Kidney (tissue), 13 donors: ENCODE measurements at regions not wholly inside any gene's neighbourhood (a gene's known extent, or its start where the extent isn't known, plus 50 kb on each side); places are given as distances from the start of the nearest gene placed in this dataset.

Experiments
- DNase-seq, 5 donors: peaks; one replicate each; pipeline ENCODE4 v3.0.0-alpha.2; 2013 to 2020
- FAIRE-seq: peaks from 2 replicates; lab custom pipeline; 2012; peaks lifted over from hg19 to GRCh38; lab: Jason Lieb, UNC
- H3K27ac ChIP-seq, 2 donors: one replicate each; pipeline ENCODE4 v1.7.0; 2013; ENCODE audit warnings: low read depth in 2 of 2, low read length in 2 of 2, inconsistent platforms in 1 of 2
- H3K27me3 ChIP-seq: one replicate; pipeline ENCODE4 v1.7.1; 2013; ENCODE audit warnings: low read length, inconsistent platforms; ENCODE audit not compliant: control insufficient read depth, insufficient read depth
- H3K36me3 ChIP-seq, 3 donors: one replicate each; pipeline versions ENCODE4 v1.7.0 to v1.7.1; 2013; ENCODE audit warnings: low read length in 3 of 3, control low read depth in 1 of 3, inconsistent platforms in 1 of 3; ENCODE audit not compliant: insufficient read depth in 3 of 3, control insufficient read depth in 2 of 3
- H3K4me1 ChIP-seq, 3 donors: one replicate each; pipeline versions ENCODE4 v1.7.0 to v1.7.1; 2013; ENCODE audit warnings: low read length in 3 of 3, inconsistent platforms in 1 of 3, low read depth in 1 of 3; ENCODE audit not compliant: control insufficient read depth in 2 of 3, insufficient read depth in 2 of 3
- H3K4me3 ChIP-seq, 3 donors: one replicate each; pipeline versions ENCODE4 v1.7.0 to v1.8.1; 2013; ENCODE audit warnings: low read length in 3 of 3, control low read depth in 1 of 3, inconsistent platforms in 1 of 3
- H3K9ac ChIP-seq, 3 donors: one replicate each; pipeline versions ENCODE4 v1.7.0 to v1.7.1; 2013; ENCODE audit warnings: low read length in 3 of 3, control low read depth in 1 of 3, inconsistent platforms in 1 of 3
- H3K9me3 ChIP-seq, 3 donors: one replicate each; pipeline versions ENCODE4 v1.7.0 to v1.7.1; 2013; ENCODE audit warnings: low read length in 3 of 3, control low read depth in 1 of 3, inconsistent platforms in 1 of 3; ENCODE audit not compliant: control insufficient read depth in 2 of 3, insufficient read depth in 1 of 3
- intact Hi-C: fragments of 100-400 bp; cut with DNase I; formaldehyde crosslinking; loops from one replicate; pipeline ENCODE4 v1.11.1; 2022
- TF ChIP-seq, protein P1 (sequence below): IDR thresholded peaks from 3 replicates; pipeline ENCODE4 v1.5.1; 2012; ENCODE audit warnings: mild to moderate bottlenecking, moderate library complexity, borderline replicate concordance; ENCODE audit not compliant: insufficient read depth; ENCODE audit errors: extremely low read depth
- donor health status: control.
- donor health status: control.
- donor health status: control.
- donor health status: control.
- donor health status: control.
- donor health status: DM: yes; HTN: yes; CAD: no.
- donor health status: Normal renal cell carcinoma (clear cell type).

DNA sequence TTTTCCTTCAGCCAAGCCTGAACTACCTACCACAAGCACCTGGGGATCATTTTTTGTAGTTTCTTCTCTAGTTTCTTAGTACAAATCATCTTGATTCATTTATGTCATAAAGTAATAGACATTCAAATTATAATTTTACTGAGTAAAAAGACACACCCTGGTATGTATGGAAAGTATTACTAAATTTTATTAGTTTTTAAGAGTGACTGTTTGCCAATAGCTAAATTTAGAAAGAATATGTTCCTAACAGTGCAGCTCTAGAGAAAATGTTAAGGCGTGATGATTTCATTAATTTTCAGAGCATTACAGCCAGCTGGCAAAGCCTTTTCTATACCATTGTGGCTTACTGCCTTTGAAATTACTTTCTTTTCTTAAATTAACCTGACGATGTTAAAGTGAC, 612.0 kb upstream of the KCNMB2 start:
- FAIRE-seq (no peak), DNase-seq (no peak)
- intact Hi-C loops, result no loop called here
- Histone ChIP-seq H3K4me1 (no peaks in the 10 kb centered on the region), H3K9ac (no peak overlapping the region), H3K27ac (no peak overlapping the region), H3K9me3 (no peaks in the 10 kb centered on the region), H3K4me3 (no peak overlapping the region), H3K36me3 (no peaks in the 10 kb centered on the region), H3K27me3 (no peaks in the 10 kb centered on the region)
- TF ChIP-seq, protein P1, sequence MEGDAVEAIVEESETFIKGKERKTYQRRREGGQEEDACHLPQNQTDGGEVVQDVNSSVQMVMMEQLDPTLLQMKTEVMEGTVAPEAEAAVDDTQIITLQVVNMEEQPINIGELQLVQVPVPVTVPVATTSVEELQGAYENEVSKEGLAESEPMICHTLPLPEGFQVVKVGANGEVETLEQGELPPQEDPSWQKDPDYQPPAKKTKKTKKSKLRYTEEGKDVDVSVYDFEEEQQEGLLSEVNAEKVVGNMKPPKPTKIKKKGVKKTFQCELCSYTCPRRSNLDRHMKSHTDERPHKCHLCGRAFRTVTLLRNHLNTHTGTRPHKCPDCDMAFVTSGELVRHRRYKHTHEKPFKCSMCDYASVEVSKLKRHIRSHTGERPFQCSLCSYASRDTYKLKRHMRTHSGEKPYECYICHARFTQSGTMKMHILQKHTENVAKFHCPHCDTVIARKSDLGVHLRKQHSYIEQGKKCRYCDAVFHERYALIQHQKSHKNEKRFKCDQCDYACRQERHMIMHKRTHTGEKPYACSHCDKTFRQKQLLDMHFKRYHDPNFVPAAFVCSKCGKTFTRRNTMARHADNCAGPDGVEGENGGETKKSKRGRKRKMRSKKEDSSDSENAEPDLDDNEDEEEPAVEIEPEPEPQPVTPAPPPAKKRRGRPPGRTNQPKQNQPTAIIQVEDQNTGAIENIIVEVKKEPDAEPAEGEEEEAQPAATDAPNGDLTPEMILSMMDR, result no peak

DNA sequence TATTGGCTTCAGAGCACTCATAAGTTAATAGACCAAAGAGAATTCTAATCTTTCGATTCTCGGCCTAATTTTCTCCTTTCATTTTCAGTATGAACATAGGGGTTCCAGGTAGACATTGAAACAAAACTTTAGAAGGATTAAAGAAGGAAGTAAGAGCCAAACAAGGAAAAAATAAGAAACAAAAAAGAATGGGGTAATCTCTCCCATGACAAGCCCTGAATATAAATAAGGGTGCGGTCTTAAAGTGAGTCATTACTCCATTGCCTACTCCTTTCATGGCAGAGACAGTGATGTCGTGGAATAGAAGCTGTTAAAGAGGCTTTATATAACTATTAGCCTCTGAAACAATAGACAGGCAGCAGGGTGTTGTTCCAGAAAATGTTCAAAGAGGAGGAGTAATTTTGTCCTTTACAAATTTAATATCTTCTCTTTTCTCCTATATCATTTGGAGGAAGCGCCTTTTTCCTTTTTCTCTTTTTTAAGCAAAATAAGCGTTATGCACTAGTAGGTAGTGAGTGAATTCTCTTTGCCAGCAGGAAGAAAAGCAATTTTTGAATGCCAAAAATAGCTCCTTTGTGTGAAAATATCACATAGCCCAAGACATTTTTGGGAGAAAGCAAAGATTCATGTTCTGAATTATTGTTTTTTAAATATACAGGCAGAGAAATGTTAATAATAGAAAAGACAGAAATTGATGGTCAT, 607.9 kb upstream of the KCNMB2 start:
- no peak for FAIRE-seq
- intact Hi-C loops, result no loop called here
- Histone ChIP-seq H3K27ac (no peak overlapping the region), H3K9me3 (no peaks in the 10 kb centered on the region), H3K27me3 (no peaks in the 10 kb centered on the region), H3K4me3 (no peak overlapping the region), H3K36me3 (no peaks in the 10 kb centered on the region), H3K4me1 (no peaks in the 10 kb centered on the region), H3K9ac (no peak overlapping the region)
- TF ChIP-seq, protein P1, result no peak
- DNase-seq, result no peak

DNA sequence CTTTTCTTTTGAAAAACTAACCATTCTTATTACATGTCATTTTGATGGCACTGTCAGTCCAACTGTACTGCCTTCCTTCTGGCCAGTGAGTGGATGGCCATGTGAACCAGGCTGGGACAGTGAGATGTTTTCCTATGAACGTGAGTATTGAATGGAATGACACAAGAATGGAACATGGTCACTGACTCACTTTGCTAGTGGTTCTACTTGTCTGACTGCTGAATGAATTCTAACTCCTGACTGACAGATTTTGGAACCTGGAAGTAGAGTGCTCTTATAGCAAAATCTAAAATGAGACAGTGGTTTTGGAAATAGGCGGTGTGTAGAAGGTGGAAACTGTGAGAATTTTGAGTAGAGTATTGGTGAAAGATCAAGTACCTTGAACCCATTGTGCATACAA, 606.9 kb upstream of the KCNMB2 start:
- TF ChIP-seq, protein P1, result no peak
- Histone ChIP-seq H3K4me1 (peaks cover 0 to 7% (median 0%) of the 10 kb centered on the region in 3 donors), H3K36me3 (no peaks in the 10 kb centered on the region), H3K27ac (no peak overlapping the region), H3K9ac (no peak overlapping the region), H3K4me3 (no peak overlapping the region), H3K9me3 (no peaks in the 10 kb centered on the region), H3K27me3 (no peaks in the 10 kb centered on the region)
- intact Hi-C loops, result no loop called here
- DNase-seq (no peak), FAIRE-seq (no peak)

DNA sequence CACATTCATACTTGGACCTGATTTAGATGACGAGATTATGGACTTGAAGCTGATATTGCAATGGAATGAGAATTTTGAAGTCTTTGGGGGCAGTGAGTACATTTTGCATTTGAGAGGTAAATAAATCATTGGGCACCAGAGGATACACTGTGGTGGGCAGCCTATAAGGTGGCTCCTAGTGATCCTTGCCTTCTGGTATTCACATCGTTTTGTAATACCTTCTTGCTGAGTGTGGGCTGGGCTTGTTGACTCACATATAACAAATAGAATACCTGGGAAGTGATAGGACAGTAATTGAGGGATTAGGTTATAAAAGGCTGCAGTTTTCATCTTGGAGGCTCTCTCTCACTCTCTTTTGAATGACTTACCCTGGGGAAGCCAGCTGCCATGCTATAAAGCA, 605.5 kb upstream of the KCNMB2 start:
- no peak overlapping the region for H3K27ac ChIP-seq
- H3K9ac ChIP-seq, result no peak overlapping the region
- no peak for FAIRE-seq
- no peak for DNase-seq
- H3K4me3 ChIP-seq, result no peak overlapping the region
- no peaks in the 10 kb centered on the region for H3K27me3 ChIP-seq
- intact Hi-C loops, result no loop called here
- TF ChIP-seq, protein P1, result no peak
- no peaks in the 10 kb centered on the region for H3K9me3 ChIP-seq
- no peaks in the 10 kb centered on the region for H3K36me3 ChIP-seq
- H3K4me1 ChIP-seq, result peaks cover 0 to 9% (median 0%) of the 10 kb centered on the region in 3 donors
